HepG2 (cell line): ENCODE measurements at regions not wholly inside any gene's neighbourhood (a gene's known extent, or its start where the extent isn't known, plus 50 kb on each side); places are given as distances from the start of the nearest gene placed in this dataset.

Source experiments
- CBX2 ChIP-seq, 2 experiments: fragments of 200-600 bp in 1 of 2; sonication (generic); formaldehyde crosslinking in 1 of 2; IDR thresholded peaks; 2 replicates each; pipeline versions ENCODE4 v1.7.0 to v1.8.1; 2018 to 2022; ENCODE audit warnings: low read depth in 2 of 2, low read length in 1 of 2, mild to moderate bottlenecking in 1 of 2, missing genetic modification reagents in 1 of 2
- FOXO4 ChIP-seq: sonication (generic); formaldehyde crosslinking; conservative IDR thresholded peaks from 2 replicates; pipeline ENCODE4 v1.8.1; 2023; ENCODE audit warnings: missing genetic modification reagents
- GATAD1 ChIP-seq: IDR thresholded peaks from 2 replicates; pipeline ENCODE4 v1.6.1; 2016; ENCODE audit warnings: missing genetic modification reagents, missing compliant biosample characterization
- HINFP ChIP-seq: sonication (generic); formaldehyde crosslinking; IDR thresholded peaks from 2 replicates; pipeline ENCODE4 v1.4.0; 2020; ENCODE audit warnings: low read depth, mild to moderate bottlenecking, missing genetic modification reagents
- NFE2L2 ChIP-seq: fragments of 150-350 bp; IDR thresholded peaks from 2 replicates; pipeline ENCODE4 v1.6.1; 2014; ENCODE audit warnings: low read length
- TFAP4 ChIP-seq: sonication (generic); IDR thresholded peaks from 2 replicates; pipeline ENCODE4 v1.6.1; 2016; ENCODE audit warnings: low read depth, borderline replicate concordance
- TOE1 ChIP-seq: sonication (generic); formaldehyde crosslinking; IDR thresholded peaks from 2 replicates; pipeline ENCODE4 v1.4.0; 2020; ENCODE audit warnings: mild to moderate bottlenecking, missing genetic modification reagents
- YEATS4 ChIP-seq: sonication (generic); formaldehyde crosslinking; IDR thresholded peaks from 2 replicates; pipeline ENCODE4 v1.4.0; 2020; ENCODE audit warnings: missing genetic modification reagents, borderline replicate concordance
- ZMAT3 ChIP-seq: sonication (generic); formaldehyde crosslinking; conservative IDR thresholded peaks from 2 replicates; pipeline ENCODE4 v1.7.0; 2021; ENCODE audit warnings: missing genetic modification reagents
- ZNF101 ChIP-seq: sonication (generic); formaldehyde crosslinking; IDR thresholded peaks from 2 replicates; pipeline ENCODE4 v1.4.0; 2020; ENCODE audit warnings: mild to moderate bottlenecking, low read depth, missing genetic modification reagents, borderline replicate concordance
- ZNF501 ChIP-seq: sonication (generic); formaldehyde crosslinking; IDR thresholded peaks from 2 replicates; pipeline ENCODE4 v1.5.1; 2020; ENCODE audit warnings: mild to moderate bottlenecking, moderate library complexity, missing genetic modification reagents
- ZNF691 ChIP-seq: sonication (generic); formaldehyde crosslinking; IDR thresholded peaks from 2 replicates; pipeline ENCODE4 v1.4.0; 2020; ENCODE audit warnings: missing genetic modification reagents, low read depth, mild to moderate bottlenecking, borderline replicate concordance

- TF ChIP-seq GATAD1 (peak; percentile 41; the same call in 1 of the 2 replicates), ZNF101 (CRISPR knock-in tag) (no peak), ZNF501 (CRISPR knock-in tag) (no peak; the same call in 1 of the 2 replicates), ZNF691 (CRISPR knock-in tag) (no peak), ZMAT3 (CRISPR knock-in tag) (0 out of 2 replicates have a peak, but pooled peaks have one; percentile 40), YEATS4 (CRISPR knock-in tag) (no peak), FOXO4 (CRISPR knock-in tag) (no peak), NFE2L2 (no peak), HINFP (no peak), CBX2 (IDR thresholded peaks at IDR 0.05; ENCODE audit: low read depth, low read length) (no peak), CBX2 (CRISPR knock-in tag; IDR thresholded peaks at IDR 0.05; ENCODE audit: low read depth) (no peak), TFAP4 (peak; percentile 51; the same call in 1 of the 2 replicates), TOE1 (CRISPR knock-in tag) (no peak)
Observed at GRCh38 chr7:45987521-45988290, 66.6 kb upstream of the IGFBP3 start (continued).
